ENCODE measurements at regions not wholly inside any gene's neighbourhood (a gene's known extent, or its start where the extent isn't known, plus 50 kb on each side); places are given as distances from the start of the nearest gene placed in this dataset.

- DNase-seq (ENCODE audit: low read depth in 3 of 3): no peak
Observed at GRCh38 chr10:31754803-31755624, 173.6 kb downstream of the ARHGAP12 start.

GRCh38 chr10:31753681-31754080 is 174.9 kb downstream of the ARHGAP12 start:
- no peak for DNase-seq (ENCODE audit: low read depth in 3 of 3)

- DNase-seq (ENCODE audit: low read depth in 3 of 3): no peak
Observed at GRCh38 chr10:31752170-31752569, 176.5 kb downstream of the ARHGAP12 start.

GRCh38 chr10:31751738-31752080 is 176.9 kb downstream of the ARHGAP12 start:
- no peak for DNase-seq (ENCODE audit: low read depth in 3 of 3)

- no peak for DNase-seq (ENCODE audit: low read depth in 3 of 3)
Observed at GRCh38 chr10:31751051-31751737, 177.4 kb downstream of the ARHGAP12 start.

GRCh38 chr10:31749981-31750840 is 178.4 kb downstream of the ARHGAP12 start:
- no peak for DNase-seq (ENCODE audit: low read depth in 3 of 3)

- DNase-seq (ENCODE audit: low read depth in 3 of 3): no peak
Observed at GRCh38 chr10:31749301-31749700, 179.3 kb downstream of the ARHGAP12 start.

- peak in 2 of 3 donors; percentile 33 to 53 for DNase-seq (ENCODE audit: low read depth in 3 of 3)
Observed at GRCh38 chr10:31745612-31746376, 182.8 kb downstream of the ARHGAP12 start.

GRCh38 chr10:31744025-31744424 is 184.6 kb downstream of the ARHGAP12 start:
- DNase-seq (ENCODE audit: low read depth in 3 of 3): no peak

GRCh38 chr10:31742255-31742654 is 186.4 kb downstream of the ARHGAP12 start:
- no peak for DNase-seq (ENCODE audit: low read depth in 3 of 3)

GRCh38 chr10:31741473-31741872 is 187.2 kb downstream of the ARHGAP12 start:
- DNase-seq (ENCODE audit: low read depth in 3 of 3): no peak

GRCh38 chr10:31739711-31740110 is 188.9 kb downstream of the ARHGAP12 start:
- no peak for DNase-seq (ENCODE audit: low read depth in 3 of 3)

GRCh38 chr10:31739146-31739545 is 189.5 kb downstream of the ARHGAP12 start:
- DNase-seq (ENCODE audit: low read depth in 3 of 3): no peak

- DNase-seq (ENCODE audit: low read depth in 3 of 3): no peak
Observed at GRCh38 chr10:31731711-31732110, 196.9 kb downstream of the ARHGAP12 start.

- DNase-seq (ENCODE audit: low read depth in 3 of 3): no peak
Observed at GRCh38 chr10:31730776-31731175, 197.9 kb downstream of the ARHGAP12 start.

- DNase-seq (ENCODE audit: low read depth in 3 of 3): no peak
Observed at GRCh38 chr10:31728698-31729224, 199.9 kb downstream of the ARHGAP12 start.

GRCh38 chr10:31725436-31725835 is 203.2 kb downstream of the ARHGAP12 start:
- no peak for DNase-seq (ENCODE audit: low read depth in 3 of 3)

- no peak for DNase-seq (ENCODE audit: low read depth in 3 of 3)
Observed at GRCh38 chr10:31724296-31724695, 204.3 kb downstream of the ARHGAP12 start.

- DNase-seq (ENCODE audit: low read depth in 3 of 3): no peak
Observed at GRCh38 chr10:31723106-31723750, 205.4 kb downstream of the ARHGAP12 start.

- DNase-seq (ENCODE audit: low read depth in 3 of 3): no peak
Observed at GRCh38 chr10:31721096-31721495, 207.5 kb downstream of the ARHGAP12 start.

- DNase-seq (ENCODE audit: low read depth in 3 of 3): no peak
Observed at GRCh38 chr10:31720546-31720945, 208.1 kb downstream of the ARHGAP12 start.
